Epithelial cell of esophagus (primary cell): ENCODE measurements at regions not wholly inside any gene's neighbourhood (a gene's known extent, or its start where the extent isn't known, plus 50 kb on each side); places are given as distances from the start of the nearest gene placed in this dataset.

Experiments
- DNase-seq: peaks from one replicate; pipeline ENCODE4 v3.0.0; 2010; ENCODE audit warnings: low read depth
- H3K4me3 ChIP-seq: 2 replicates; pipeline ENCODE4 v1.5.1; 2011; ENCODE audit warnings: mild to moderate bottlenecking, low read length, control low read depth
- TF ChIP-seq, protein P1 (sequence below): IDR thresholded peaks from 2 replicates; pipeline ENCODE4 v1.5.1; 2011; ENCODE audit warnings: low read depth, mild to moderate bottlenecking, low read length, control low read depth, inconsistent platforms; ENCODE audit not compliant: insufficient read depth; ENCODE audit errors: missing control alignments

DNA sequence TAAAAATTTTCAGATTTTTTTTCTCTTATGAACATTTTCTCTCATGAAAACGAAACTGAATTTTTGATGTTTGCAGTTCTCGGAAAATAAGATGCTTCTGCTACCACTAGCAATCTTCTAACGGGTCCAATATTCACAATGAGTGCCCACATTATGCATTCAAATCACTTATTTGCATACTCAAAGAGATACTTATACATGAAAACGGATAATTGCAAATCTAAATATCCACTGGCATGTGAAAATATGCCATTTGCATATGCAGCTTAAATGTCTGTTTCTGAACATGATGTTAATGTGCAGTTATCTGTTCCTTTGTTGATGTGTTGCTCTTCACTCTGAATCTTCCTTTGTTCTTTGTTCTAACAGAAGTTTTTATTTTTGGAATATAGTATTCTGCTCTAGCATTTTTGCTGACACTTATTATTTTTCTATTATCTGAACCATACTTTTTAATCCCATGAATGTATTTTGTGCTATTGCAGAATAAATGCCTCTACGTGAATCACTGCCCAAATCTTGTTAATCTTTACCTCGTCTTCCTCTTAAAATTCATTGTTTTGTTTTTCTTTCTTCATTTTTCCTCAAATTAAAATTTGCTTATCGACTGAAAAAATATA, 259.4 kb upstream of the BRINP3 start:
- TF ChIP-seq, protein P1, sequence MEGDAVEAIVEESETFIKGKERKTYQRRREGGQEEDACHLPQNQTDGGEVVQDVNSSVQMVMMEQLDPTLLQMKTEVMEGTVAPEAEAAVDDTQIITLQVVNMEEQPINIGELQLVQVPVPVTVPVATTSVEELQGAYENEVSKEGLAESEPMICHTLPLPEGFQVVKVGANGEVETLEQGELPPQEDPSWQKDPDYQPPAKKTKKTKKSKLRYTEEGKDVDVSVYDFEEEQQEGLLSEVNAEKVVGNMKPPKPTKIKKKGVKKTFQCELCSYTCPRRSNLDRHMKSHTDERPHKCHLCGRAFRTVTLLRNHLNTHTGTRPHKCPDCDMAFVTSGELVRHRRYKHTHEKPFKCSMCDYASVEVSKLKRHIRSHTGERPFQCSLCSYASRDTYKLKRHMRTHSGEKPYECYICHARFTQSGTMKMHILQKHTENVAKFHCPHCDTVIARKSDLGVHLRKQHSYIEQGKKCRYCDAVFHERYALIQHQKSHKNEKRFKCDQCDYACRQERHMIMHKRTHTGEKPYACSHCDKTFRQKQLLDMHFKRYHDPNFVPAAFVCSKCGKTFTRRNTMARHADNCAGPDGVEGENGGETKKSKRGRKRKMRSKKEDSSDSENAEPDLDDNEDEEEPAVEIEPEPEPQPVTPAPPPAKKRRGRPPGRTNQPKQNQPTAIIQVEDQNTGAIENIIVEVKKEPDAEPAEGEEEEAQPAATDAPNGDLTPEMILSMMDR, result no peak
- no peak for DNase-seq

GRCh38 chr1:190738317-190738716, 260.7 kb upstream of the BRINP3 start:
- H3K4me3 ChIP-seq, result no peak overlapping the region
- peak; percentile 19 for DNase-seq
- TF ChIP-seq, protein P1, result no peak

More for the DNA sequence above, 259.4 kb upstream of the BRINP3 start:
- no peak overlapping the region for H3K4me3 ChIP-seq

DNA sequence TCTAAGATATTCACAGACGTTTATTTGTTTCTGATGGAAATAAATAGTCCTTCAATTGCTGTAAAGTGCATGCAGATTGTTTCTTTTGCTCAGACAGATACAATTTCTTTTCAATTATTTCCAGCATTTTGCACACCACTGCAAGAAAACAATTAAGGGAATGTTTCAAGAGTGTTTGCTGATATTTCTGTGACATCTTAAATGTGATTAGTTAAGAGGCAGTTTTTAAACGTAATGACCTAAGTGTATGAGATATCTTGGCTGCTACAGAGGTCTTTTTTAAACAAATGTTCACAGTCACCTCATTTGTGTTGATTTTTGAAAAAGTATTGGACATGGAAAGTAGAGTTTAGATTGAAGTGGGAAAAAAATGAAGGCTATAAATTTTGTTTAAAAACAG, 262.3 kb upstream of the BRINP3 start:
- TF ChIP-seq, protein P1, result no peak
- no peak overlapping the region for H3K4me3 ChIP-seq
- no peak for DNase-seq

DNA sequence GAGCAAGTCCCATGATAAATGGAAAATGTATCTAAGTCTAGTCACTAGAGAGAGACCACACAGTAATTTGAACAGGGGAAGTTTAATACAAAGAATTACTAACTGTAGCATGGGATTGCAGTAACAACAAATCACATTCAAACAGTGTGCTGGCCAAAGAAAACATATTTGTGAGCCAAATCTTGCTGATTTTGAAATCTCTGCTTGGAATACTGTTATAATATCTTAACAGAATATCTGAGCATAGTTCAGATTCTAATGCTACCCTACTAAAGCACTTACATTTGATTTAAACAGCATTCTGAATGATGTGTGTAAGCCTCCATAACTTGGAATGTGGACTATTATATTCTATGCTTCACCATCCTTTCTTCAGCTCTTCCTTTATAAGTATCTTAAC, 270.0 kb upstream of the BRINP3 start:
- no peak for DNase-seq
- no peak overlapping the region for H3K4me3 ChIP-seq
- TF ChIP-seq, protein P1, result no peak

DNA sequence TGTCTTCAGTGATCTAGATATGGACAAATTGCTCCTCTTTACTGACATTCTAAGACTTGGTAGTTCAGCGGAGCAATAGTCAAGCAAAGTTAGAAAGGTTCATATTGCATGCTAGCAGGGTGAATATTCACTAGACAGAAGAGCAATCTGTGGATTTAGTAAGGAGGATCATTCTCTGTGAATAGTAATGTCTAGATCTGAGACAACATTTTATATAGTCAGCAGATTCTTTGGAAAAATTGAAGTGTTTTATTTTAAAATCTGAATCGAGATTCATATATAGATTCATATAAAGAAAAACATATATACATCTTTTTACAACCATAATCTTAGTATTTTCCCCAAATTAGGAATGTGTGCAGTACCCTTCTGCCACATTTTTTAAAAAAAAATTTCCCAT, 274.5 kb upstream of the BRINP3 start:
- DNase-seq, result no peak
- TF ChIP-seq, protein P1, result no peak
- no peak overlapping the region for H3K4me3 ChIP-seq

- H3K4me3 ChIP-seq, result no peak overlapping the region
- TF ChIP-seq, protein P1, result peak; percentile 24
- DNase-seq, result peak; percentile 60
These were observed 277.0 kb upstream of the BRINP3 start for GRCh38 chr1:190754666-190755065.

DNA sequence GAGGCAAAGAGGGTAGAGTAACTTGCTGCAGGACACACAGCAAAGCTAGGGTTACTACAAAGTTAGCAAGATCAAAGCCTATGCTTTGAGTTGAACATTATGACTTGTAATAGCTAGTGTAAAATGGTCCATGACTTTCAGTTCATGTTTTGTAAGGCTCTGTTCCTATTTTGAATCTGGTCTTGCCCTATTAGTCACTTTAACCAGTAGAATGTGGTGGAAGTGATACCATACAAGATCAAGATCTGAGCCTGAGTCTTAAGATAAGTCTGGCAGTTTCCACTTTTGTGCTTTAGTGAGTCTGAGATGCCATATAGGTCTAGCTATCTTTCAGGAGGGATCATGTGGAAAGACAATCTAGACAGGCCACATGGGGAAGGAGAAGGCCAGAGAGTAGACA, 282.1 kb upstream of the BRINP3 start:
- DNase-seq, result no peak
- TF ChIP-seq, protein P1, result no peak
- H3K4me3 ChIP-seq, result no peak overlapping the region
